ENCODE measurements at regions not wholly inside any gene's neighbourhood (a gene's known extent, or its start where the extent isn't known, plus 50 kb on each side); places are given as distances from the start of the nearest gene placed in this dataset.

- TF ChIP-seq CTCF (conservative IDR thresholded peaks at IDR 0.05; ENCODE audit: low read length) (no peak), EZH2phosphoT487 (IDR thresholded peaks at IDR 0.05; ENCODE audit: borderline replicate concordance) (no peak)
Measured at GRCh38 chr1:56339786-56340465, 239.4 kb downstream of the PLPP3 start.

Measured in Loucy (cell line).